Central memory CD8-positive, alpha-beta T cell (primary cell): ENCODE measurements at regions not wholly inside any gene's neighbourhood (a gene's known extent, or its start where the extent isn't known, plus 50 kb on each side); places are given as distances from the start of the nearest gene placed in this dataset.
A peak's percentile ranks its signal among the peaks of the same experiment; 100 is the strongest.
"Not testable (repeated sequence)": the region's sequence is repeated elsewhere in the genome, so short reads cannot be mapped to it uniquely, and the experiment has no call there.

ENCODE experiments used
- ATAC-seq: fragments of 150-1000 bp; cut with Tn5 transposase; replicated peaks from 2 replicates; pipeline ENCODE4 v1.10.0; 2022; ENCODE audit warnings: mild to moderate bottlenecking, moderate FRiP score, moderate number of reproducible peaks; ENCODE audit not compliant: poor library complexity, severe bottlenecking; ENCODE audit errors: extremely low read depth
- DNase-seq, 2 donors: peaks; one replicate each; pipeline ENCODE4 v3.0.0; 2021; ENCODE audit warnings: low spot score in 2 of 2
- H3K27ac Mint-ChIP-seq: one replicate; pipeline ENCODE4 v1.8.0; 2022; ENCODE audit warnings: low read depth, mild to moderate bottlenecking, moderate library complexity, mixed read lengths
- H3K27me3 Mint-ChIP-seq: one replicate; pipeline ENCODE4 v1.8.0; 2022; ENCODE audit warnings: mixed read lengths
- H3K36me3 Mint-ChIP-seq: one replicate; pipeline ENCODE4 v1.8.0; 2022; ENCODE audit warnings: mild to moderate bottlenecking, moderate library complexity, mixed read lengths; ENCODE audit not compliant: insufficient read depth
- H3K4me1 Mint-ChIP-seq: one replicate; pipeline ENCODE4 v1.8.0; 2022; ENCODE audit warnings: mixed read lengths
- H3K4me3 Mint-ChIP-seq: one replicate; pipeline ENCODE4 v1.8.0; 2022; ENCODE audit warnings: mild to moderate bottlenecking, moderate library complexity, mixed read lengths
- H3K9me3 Mint-ChIP-seq: one replicate; pipeline ENCODE4 v1.8.0; 2022; ENCODE audit warnings: mixed read lengths

DNA sequence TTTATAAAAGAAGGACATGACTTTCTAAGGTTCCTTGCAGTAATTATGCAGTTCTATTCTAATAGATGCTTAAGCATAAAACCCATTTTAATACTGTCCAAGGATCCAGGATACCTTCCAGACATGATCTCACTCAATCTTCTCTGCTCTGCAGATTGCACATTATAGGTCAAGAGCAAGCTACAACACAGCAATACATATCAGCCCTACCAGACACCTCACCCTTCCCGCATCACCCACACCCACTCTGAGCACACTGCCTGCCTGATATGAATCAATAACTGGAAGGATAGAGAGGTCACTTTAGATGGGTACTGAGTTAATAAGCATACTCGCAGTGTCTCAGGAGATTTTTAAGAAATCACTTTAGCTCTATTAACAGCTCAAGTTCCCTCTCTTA lies 166.5 kb upstream of the NBPF9 start:
- H3K4me3 Mint-ChIP-seq, H3K9me3 Mint-ChIP-seq, H3K27ac Mint-ChIP-seq, H3K4me1 Mint-ChIP-seq, H3K36me3 Mint-ChIP-seq, DNase-seq, H3K27me3 Mint-ChIP-seq, ATAC-seq: not testable (repeated sequence)

DNA sequence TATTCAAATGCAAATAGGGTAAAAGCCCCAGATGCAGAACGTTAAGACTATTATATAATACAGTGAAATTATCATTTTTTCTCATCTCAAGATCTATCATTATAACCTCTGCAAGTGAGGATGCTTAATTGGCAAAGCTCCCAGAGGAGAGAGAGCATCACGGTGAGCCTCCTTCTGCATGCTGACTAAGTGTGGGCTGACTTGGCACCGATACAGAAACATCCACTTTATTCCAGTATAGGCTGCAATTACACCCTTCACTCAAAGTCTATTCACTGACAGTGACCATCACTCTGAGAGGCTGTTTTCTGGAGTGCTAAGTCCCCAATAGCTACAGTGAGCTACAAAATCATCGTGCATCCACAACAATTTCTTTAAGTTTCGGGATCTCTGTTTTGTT lies 171.1 kb upstream of the NBPF9 start:
- not testable (repeated sequence) for H3K27me3 Mint-ChIP-seq, H3K4me1 Mint-ChIP-seq, H3K27ac Mint-ChIP-seq, ATAC-seq, DNase-seq, H3K4me3 Mint-ChIP-seq, H3K9me3 Mint-ChIP-seq, H3K36me3 Mint-ChIP-seq

DNA sequence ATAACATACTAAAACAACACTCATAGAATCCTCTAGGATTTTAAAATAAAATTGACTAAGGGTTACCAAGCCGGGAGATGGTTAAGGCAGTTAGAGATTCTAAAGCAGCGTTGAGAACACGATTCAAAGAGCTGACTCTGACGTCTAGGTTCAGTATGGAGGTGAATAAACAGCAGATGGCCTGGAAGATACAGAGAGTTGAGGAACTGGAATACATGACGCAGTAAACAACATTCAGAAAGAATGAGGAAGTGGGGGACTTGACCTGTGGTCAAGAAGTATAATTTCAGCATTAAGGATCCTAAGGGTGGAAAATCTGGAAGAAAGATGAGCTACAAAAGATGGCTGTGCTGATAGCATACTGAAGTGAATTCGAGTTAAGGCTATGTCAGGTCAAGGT lies 172.5 kb upstream of the NBPF9 start:
- H3K9me3 Mint-ChIP-seq, ATAC-seq, H3K27ac Mint-ChIP-seq, H3K27me3 Mint-ChIP-seq, H3K36me3 Mint-ChIP-seq, H3K4me1 Mint-ChIP-seq, H3K4me3 Mint-ChIP-seq, DNase-seq: not testable (repeated sequence)

GRCh38 chr1:149276496-149276895 lies 173.1 kb upstream of the NBPF9 start:
- not testable (repeated sequence) for H3K4me3 Mint-ChIP-seq, H3K9me3 Mint-ChIP-seq, H3K4me1 Mint-ChIP-seq, H3K36me3 Mint-ChIP-seq, H3K27me3 Mint-ChIP-seq, ATAC-seq, H3K27ac Mint-ChIP-seq, DNase-seq

- not testable (repeated sequence) for H3K36me3 Mint-ChIP-seq, H3K27ac Mint-ChIP-seq, ATAC-seq, H3K27me3 Mint-ChIP-seq, H3K4me3 Mint-ChIP-seq, DNase-seq, H3K9me3 Mint-ChIP-seq, H3K4me1 Mint-ChIP-seq
These were observed 174.8 kb upstream of the NBPF9 start for GRCh38 chr1:149278156-149278555.

- not testable (repeated sequence) for H3K27ac Mint-ChIP-seq, H3K36me3 Mint-ChIP-seq, H3K27me3 Mint-ChIP-seq, ATAC-seq, DNase-seq, H3K4me3 Mint-ChIP-seq, H3K4me1 Mint-ChIP-seq, H3K9me3 Mint-ChIP-seq
These were observed 175.7 kb upstream of the NBPF9 start for GRCh38 chr1:149279015-149279414.

DNA sequence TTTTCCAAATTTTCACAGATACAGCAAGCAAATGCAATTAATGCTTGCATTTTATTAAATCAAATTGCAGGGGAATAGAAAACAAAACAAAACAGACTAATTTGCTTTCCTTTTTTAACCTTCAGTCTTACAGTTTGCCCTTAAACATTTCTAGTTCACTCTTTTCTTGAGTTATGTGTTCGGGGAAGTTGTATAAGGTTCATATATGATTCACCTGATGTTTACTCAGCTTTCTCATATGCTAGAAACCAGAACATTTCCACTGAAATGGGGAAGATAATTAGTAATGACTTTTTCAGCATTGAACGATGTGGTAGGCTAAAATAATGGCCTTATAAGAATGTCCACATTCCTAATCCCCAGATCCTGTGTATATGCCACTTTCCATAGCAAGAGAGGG lies 176.2 kb upstream of the NBPF9 start:
- DNase-seq, H3K27ac Mint-ChIP-seq, H3K4me1 Mint-ChIP-seq, H3K4me3 Mint-ChIP-seq, H3K27me3 Mint-ChIP-seq, H3K36me3 Mint-ChIP-seq, ATAC-seq, H3K9me3 Mint-ChIP-seq: not testable (repeated sequence)

GRCh38 chr1:149284773-149285172 lies 181.4 kb upstream of the NBPF9 start:
- not testable (repeated sequence) for H3K36me3 Mint-ChIP-seq, H3K27ac Mint-ChIP-seq, H3K4me3 Mint-ChIP-seq, H3K4me1 Mint-ChIP-seq, H3K27me3 Mint-ChIP-seq, ATAC-seq, H3K9me3 Mint-ChIP-seq, DNase-seq

DNA sequence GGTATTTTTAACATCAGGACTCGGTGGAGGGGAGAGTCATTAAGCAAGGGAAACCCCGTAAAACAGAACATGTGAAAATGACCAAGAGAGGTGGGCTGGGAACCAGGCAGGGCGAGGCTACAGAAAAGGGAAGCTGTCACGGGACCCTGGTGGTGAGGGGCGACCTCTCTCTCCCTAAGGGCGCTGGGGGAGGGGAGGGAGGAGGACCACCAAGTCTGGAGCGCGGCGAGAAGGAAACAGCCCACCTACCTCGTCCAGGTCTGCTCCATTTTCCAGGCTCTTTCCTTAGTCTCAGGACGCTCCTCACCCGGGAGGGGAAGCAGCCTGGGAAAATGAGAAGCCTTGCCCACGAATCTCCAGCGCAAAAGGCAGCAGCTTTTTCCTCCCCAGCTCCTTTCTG lies 181.9 kb upstream of the NBPF9 start:
- DNase-seq, H3K27ac Mint-ChIP-seq, H3K36me3 Mint-ChIP-seq, H3K9me3 Mint-ChIP-seq, ATAC-seq, H3K4me1 Mint-ChIP-seq, H3K4me3 Mint-ChIP-seq, H3K27me3 Mint-ChIP-seq: not testable (repeated sequence)

DNA sequence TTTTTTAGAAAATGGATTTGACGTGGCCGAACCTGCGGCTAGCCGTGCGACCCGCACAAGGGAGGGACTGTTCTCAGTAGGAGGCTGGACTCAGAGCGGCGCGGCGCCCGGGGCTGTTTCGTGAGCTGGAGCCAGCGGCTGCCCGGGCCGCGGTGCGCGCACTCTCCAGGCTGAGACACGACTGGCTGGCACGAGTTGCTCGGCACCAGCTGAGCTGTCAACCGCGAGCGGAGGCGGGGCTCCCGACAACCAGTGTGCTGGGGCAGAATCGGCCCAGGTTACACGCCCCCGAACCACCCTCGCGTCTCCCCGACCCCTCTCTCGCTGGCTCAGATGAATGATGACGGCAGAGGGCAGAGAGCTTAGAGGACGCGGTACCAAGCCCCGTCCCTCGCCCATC lies 182.3 kb upstream of the NBPF9 start:
- H3K27ac Mint-ChIP-seq, H3K4me1 Mint-ChIP-seq, H3K36me3 Mint-ChIP-seq, H3K27me3 Mint-ChIP-seq, H3K9me3 Mint-ChIP-seq: not testable (repeated sequence)
- ATAC-seq (peak; percentile 99), DNase-seq (peak in 1 of 2 donors; percentile 11)
- H3K4me3 Mint-ChIP-seq = peak overlapping the region; percentile 74

GRCh38 chr1:149288580-149288979 lies 185.2 kb upstream of the NBPF9 start:
- not testable (repeated sequence) for H3K36me3 Mint-ChIP-seq, ATAC-seq, DNase-seq, H3K4me3 Mint-ChIP-seq, H3K27ac Mint-ChIP-seq, H3K27me3 Mint-ChIP-seq, H3K4me1 Mint-ChIP-seq, H3K9me3 Mint-ChIP-seq

DNA sequence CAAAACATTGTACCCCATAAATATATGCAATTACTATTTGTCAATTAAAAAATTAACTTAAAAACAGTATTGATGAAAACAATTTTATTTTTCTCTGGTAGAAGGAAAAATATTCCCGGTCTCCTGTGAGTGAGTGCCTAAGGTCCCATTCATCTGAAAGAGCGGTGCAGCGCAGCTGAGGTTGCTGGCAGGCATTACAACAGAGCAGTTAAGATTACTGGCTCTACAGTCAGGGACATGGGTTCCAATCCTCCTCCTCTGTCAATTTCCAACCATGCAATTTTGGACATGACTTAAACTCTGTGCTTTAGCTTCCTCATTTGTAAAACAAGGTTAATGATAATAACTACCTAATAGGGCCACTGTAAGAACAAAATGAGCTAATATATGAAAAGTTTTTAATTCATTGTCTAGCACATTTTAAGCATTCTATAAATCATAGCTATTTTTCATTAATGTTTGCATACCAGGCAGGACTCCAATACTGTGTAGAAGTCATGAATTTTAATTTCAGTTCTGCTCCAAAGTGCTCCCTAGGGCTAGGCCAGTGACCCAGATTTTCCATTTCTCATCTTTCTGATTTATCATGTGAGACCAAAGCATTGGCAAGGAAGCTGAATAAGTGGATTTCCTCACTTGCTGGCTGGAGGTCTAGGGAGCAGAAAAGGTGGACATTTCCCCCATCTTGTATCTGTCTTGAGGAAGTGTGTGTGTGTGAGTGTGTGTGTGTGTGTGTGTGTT lies 174.2 kb upstream of the NBPF19 start:
- not testable (repeated sequence) for H3K27ac Mint-ChIP-seq, H3K4me1 Mint-ChIP-seq, H3K27me3 Mint-ChIP-seq, DNase-seq, H3K4me3 Mint-ChIP-seq, H3K9me3 Mint-ChIP-seq, H3K36me3 Mint-ChIP-seq, ATAC-seq

GRCh38 chr1:149301282-149301681 lies 173.6 kb upstream of the NBPF19 start:
- H3K4me1 Mint-ChIP-seq, H3K9me3 Mint-ChIP-seq: not testable (repeated sequence)

More at GRCh38 chr1:149301282-149301681, 173.6 kb upstream of the NBPF19 start:
- not testable (repeated sequence) for H3K27ac Mint-ChIP-seq, H3K4me3 Mint-ChIP-seq, H3K27me3 Mint-ChIP-seq, H3K36me3 Mint-ChIP-seq, DNase-seq, ATAC-seq
